ENCODE measurements at regions not wholly inside any gene's neighbourhood (a gene's known extent, or its start where the extent isn't known, plus 50 kb on each side); places are given as distances from the start of the nearest gene placed in this dataset.

- Histone ChIP-seq H3K79me2 (ENCODE audit: insufficient read depth, low read length) (no peaks in the 10 kb centered on the region), H3K4me3 (replicated peaks in 1 of 3; ENCODE audit: insufficient read depth in 1 of 3, low read depth in 2 of 3, low read length in 3 of 3) (no peak overlapping the region), H3K9me3 (ENCODE audit: low read length) (no peaks in the 10 kb centered on the region), H3K27ac (ENCODE audit: extremely low read length, insufficient read depth, low read length) (no peak overlapping the region), H3K9ac (ENCODE audit: insufficient read depth, low read depth, low read length) (no peak overlapping the region), H3K4me2 (ENCODE audit: low read depth, low read length) (no peak overlapping the region), H3K4me1 (ENCODE audit: insufficient read depth, low read length) (no peaks in the 10 kb centered on the region), H3K27me3 (ENCODE audit: control insufficient read depth in 1 of 2, insufficient read depth in 2 of 2, low read length in 2 of 2) (no peaks in the 10 kb centered on the region), H4K20me1 (ENCODE audit: insufficient read depth, low read length) (no peaks in the 10 kb centered on the region), H3K36me3 (replicated peaks in 1 of 2; ENCODE audit: control insufficient read depth in 1 of 2, insufficient read depth in 2 of 2, low read length in 2 of 2) (no peaks in the 10 kb centered on the region), H2AFZ (ENCODE audit: low read length) (no peak overlapping the region)
- ChIA-PET CTCF (ENCODE audit: low intra/inter-chr PET ratio, low total read pairs) (no interaction called here), POLR2A (no interaction called here)
- FAIRE-seq (no peak), DNase-seq (ENCODE audit: low spot score) (no peak), ATAC-seq (no peak)
- in situ Hi-C loops (cut with HindIII; ENCODE audit: extremely low pct_ligation_motif_present, low pct_unique_long_range_greater_than_20kb), result no loop called here
- BruUV-seq (replicated peaks), result no TSS peak
- WGBS (ENCODE audit: low lambda C conversion rate), result 2% methylated on average over 4 of the region's 4 CpGs
- intact Hi-C loops (cut with micrococcal nuclease; ENCODE audit: unreplicated experiment), result no loop called here
- TF ChIP-seq ARNT2 (CRISPR knock-in tag; IDR thresholded peaks at IDR 0.05; ENCODE audit: low read depth), result no peak
- TF ChIP-seq, protein P1, sequence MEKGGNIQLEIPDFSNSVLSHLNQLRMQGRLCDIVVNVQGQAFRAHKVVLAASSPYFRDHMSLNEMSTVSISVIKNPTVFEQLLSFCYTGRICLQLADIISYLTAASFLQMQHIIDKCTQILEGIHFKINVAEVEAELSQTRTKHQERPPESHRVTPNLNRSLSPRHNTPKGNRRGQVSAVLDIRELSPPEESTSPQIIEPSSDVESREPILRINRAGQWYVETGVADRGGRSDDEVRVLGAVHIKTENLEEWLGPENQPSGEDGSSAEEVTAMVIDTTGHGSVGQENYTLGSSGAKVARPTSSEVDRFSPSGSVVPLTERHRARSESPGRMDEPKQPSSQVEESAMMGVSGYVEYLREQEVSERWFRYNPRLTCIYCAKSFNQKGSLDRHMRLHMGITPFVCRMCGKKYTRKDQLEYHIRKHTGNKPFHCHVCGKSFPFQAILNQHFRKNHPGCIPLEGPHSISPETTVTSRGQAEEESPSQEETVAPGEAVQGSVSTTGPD (CRISPR knock-in tag; IDR thresholded peaks at IDR 0.05), result no peak
- TF ChIP-seq MEF2D (CRISPR knock-in tag; IDR thresholded peaks at IDR 0.05), result no peak
- no peak for TF ChIP-seq RBAK (CRISPR knock-in tag; IDR thresholded peaks at IDR 0.05)
- TF ChIP-seq POLR2G (IDR thresholded peaks at IDR 0.05; ENCODE audit: low read depth, low read length), result no peak
- no peak for TF ChIP-seq GTF2F1 (IDR thresholded peaks at IDR 0.05; ENCODE audit: low read length)
- TF ChIP-seq ZNF34 (CRISPR knock-in tag; IDR thresholded peaks at IDR 0.05; ENCODE audit: borderline replicate concordance), result no peak
- no peak for TF ChIP-seq NRL (CRISPR knock-in tag; IDR thresholded peaks at IDR 0.05; ENCODE audit: borderline replicate concordance)
- no peak for TF ChIP-seq ZNF10 (CRISPR knock-in tag; IDR thresholded peaks at IDR 0.05; ENCODE audit: borderline replicate concordance, low read depth)
- no peak for TF ChIP-seq IKZF1 (IDR thresholded peaks at IDR 0.05)
- no peak for TF ChIP-seq KAT2B (IDR thresholded peaks at IDR 0.05; ENCODE audit: borderline replicate concordance, low read depth, low read length)
- no peak for TF ChIP-seq ZNF770 (CRISPR knock-in tag; IDR thresholded peaks at IDR 0.05)
- TF ChIP-seq, protein P2, sequence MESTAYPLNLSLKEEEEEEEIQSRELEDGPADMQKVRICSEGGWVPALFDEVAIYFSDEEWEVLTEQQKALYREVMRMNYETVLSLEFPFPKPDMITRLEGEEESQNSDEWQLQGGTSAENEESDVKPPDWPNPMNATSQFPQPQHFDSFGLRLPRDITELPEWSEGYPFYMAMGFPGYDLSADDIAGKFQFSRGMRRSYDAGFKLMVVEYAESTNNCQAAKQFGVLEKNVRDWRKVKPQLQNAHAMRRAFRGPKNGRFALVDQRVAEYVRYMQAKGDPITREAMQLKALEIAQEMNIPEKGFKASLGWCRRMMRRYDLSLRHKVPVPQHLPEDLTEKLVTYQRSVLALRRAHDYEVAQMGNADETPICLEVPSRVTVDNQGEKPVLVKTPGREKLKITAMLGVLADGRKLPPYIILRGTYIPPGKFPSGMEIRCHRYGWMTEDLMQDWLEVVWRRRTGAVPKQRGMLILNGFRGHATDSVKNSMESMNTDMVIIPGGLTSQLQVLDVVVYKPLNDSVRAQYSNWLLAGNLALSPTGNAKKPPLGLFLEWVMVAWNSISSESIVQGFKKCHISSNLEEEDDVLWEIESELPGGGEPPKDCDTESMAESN (CRISPR knock-in tag; conservative IDR thresholded peaks at IDR 0.05), result no peak
- no peak for TF ChIP-seq ADNP (CRISPR knock-in tag; IDR thresholded peaks at IDR 0.05)
- TF ChIP-seq, protein P3, sequence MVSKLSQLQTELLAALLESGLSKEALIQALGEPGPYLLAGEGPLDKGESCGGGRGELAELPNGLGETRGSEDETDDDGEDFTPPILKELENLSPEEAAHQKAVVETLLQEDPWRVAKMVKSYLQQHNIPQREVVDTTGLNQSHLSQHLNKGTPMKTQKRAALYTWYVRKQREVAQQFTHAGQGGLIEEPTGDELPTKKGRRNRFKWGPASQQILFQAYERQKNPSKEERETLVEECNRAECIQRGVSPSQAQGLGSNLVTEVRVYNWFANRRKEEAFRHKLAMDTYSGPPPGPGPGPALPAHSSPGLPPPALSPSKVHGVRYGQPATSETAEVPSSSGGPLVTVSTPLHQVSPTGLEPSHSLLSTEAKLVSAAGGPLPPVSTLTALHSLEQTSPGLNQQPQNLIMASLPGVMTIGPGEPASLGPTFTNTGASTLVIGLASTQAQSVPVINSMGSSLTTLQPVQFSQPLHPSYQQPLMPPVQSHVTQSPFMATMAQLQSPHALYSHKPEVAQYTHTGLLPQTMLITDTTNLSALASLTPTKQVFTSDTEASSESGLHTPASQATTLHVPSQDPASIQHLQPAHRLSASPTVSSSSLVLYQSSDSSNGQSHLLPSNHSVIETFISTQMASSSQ (IDR thresholded peaks at IDR 0.05; ENCODE audit: low read depth), result no peak
- TF ChIP-seq, protein P3 (CRISPR knock-in tag; IDR thresholded peaks at IDR 0.05; ENCODE audit: borderline replicate concordance), result no peak
- TF ChIP-seq HNRNPUL1 (IDR thresholded peaks at IDR 0.05; ENCODE audit: low read depth, low read length), result no peak
- no peak for TF ChIP-seq ATM (IDR thresholded peaks at IDR 0.05; ENCODE audit: borderline replicate concordance)
Observed at GRCh38 chrX:23202326-23202725, 132.3 kb upstream of the PTCHD1 start.
